CD4-positive, alpha-beta T cell treated with Interleukin-17A for 1 hour (primary cell): ENCODE measurements at regions not wholly inside any gene's neighbourhood (a gene's known extent, or its start where the extent isn't known, plus 50 kb on each side); places are given as distances from the start of the nearest gene placed in this dataset.

ENCODE experiments used
- DNase-seq: peaks from one replicate; pipeline ENCODE4 v3.0.0-alpha.2; 2020

- no peak for DNase-seq
Measured at GRCh38 chr5:7955476-7955875, 86.5 kb downstream of the MTRR start.

DNA sequence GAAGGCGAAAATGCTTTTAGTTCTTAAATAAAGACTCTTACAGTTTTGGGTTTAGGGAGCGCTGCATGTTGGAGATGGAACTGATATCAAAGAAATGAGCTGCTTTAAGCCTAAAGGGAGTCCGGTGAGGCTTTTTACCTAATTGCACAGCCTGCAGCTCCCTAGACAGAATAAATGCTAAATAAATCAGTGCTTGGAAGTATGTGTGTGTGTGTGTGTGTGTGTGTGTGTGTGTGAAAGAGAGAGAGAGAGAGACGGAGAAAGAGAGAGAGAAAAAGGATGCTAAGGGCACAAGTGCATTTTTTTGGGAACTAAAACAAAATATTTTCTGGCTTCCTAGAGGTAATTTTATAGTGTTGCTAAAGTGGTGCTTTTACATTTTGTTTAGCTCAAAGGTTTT, 88.4 kb downstream of the MTRR start:
- no peak for DNase-seq

- DNase-seq = no peak
Measured at GRCh38 chr5:7960142-7960541, 91.2 kb downstream of the MTRR start.

DNA sequence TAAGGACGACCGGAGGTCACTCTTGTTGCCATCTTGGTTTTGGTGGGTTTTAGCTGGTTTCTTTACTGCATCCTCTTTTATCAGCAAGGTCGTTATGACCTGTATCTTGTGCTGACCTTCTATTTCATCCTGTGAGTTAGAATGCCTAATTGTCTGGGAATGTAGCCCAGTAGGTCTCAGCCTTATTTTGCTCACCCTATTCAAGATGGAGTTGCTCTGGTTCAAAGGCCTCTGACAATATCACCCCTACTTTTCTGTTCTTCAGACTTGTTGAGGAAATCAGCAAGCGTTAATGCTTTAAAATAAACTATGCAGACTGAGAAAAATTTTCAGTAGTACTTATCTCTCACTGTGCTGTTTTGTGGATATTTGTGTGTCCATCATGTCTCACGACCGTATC, 92.6 kb downstream of the MTRR start:
- DNase-seq = no peak

GRCh38 chr5:7970816-7971215, 101.9 kb downstream of the MTRR start:
- DNase-seq = no peak

DNA sequence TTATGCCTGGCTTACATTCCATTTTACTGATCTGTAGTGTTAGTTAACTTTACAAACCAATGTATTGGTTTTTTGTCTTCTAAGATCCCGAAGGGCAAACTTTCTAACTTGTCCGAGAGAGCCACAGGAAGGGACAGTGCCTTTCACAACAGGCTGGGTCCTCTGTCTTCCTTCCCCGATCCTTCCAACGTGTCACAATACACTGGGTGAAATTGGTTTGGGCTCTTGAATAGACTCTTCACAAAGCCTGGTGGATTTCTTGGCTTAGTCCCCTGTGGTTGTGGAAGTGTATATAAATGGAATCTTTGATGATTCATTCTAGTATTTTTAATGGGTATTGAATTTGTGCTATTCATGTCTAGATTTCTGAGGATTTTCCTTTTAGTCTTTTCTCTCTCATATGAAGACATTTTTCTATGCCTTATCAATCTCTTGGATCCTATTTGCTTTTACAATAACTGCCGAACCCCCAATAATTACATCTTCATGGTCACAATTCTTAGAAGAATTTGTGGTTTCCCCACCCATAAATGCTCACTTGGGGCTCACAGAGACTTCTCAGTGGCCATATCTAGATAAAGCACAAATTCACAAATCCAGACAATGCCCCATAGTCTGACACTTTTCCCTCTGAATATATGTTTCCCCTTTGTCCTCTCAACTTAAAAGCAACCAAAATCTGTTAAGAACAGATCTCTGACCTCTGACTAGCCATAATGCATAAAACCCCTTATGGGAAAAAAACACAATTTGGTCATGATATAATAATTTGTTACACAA, 107.7 kb downstream of the MTRR start:
- DNase-seq = no peak

- no peak for DNase-seq
Measured at GRCh38 chr5:7978114-7978513, 109.2 kb downstream of the MTRR start.

- DNase-seq = no peak
Measured at GRCh38 chr5:7978991-7979390, 110.0 kb downstream of the MTRR start.

GRCh38 chr5:7980881-7981280, 111.9 kb downstream of the MTRR start:
- no peak for DNase-seq

GRCh38 chr5:7983433-7983832, 114.5 kb downstream of the MTRR start:
- no peak for DNase-seq

- DNase-seq = no peak
Measured at GRCh38 chr5:7991125-7991821, 122.3 kb downstream of the MTRR start.

DNA sequence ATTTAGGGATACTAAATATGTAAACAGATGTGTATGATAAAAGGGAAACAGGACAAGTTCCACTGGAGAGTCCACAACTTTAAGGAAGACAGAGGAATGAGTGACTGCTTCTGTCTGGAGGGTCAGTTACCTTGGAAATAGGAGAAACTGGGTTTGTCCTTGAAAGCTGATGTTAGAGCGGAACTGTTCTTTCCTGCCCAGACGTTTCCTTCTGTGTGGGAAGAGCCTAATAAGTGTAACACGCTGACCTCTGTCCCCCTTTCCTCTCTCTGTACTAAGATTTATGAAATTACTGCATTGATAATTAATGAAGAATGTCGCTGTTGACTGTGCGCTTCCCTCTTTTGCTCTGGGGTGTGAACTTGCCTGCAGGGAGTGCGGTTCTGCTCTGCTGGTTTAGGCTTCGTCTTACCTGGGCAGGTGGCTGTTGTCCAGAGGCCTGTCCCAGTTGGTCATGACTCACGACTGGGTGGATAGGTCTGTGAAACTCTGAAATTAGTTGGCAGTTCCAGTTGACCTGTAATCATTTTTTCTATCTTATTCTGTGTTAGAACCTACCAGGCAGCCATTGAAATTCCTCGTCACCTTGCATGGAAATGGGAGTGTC, 126.8 kb downstream of the MTRR start:
- no peak for DNase-seq

DNA sequence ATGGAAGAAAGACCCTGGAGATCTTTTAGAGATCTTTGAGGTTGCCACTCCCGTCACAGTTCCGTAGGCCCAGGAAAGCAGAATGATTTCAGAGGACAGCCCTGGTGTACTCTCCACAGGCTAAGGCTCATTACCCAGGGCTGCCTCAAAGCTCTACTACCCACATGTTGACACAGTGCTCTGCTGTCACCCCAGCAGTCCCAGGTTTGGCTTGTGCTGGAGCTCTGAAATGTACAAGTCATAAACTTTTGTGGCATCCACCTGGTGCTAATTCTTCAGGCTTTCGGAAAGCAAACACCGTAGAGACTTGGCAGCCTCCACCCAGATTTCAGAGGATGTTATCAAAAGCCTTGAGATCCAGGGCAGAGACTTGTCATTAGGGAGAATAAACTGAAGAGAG, 136.5 kb downstream of the MTRR start:
- DNase-seq = no peak

DNA sequence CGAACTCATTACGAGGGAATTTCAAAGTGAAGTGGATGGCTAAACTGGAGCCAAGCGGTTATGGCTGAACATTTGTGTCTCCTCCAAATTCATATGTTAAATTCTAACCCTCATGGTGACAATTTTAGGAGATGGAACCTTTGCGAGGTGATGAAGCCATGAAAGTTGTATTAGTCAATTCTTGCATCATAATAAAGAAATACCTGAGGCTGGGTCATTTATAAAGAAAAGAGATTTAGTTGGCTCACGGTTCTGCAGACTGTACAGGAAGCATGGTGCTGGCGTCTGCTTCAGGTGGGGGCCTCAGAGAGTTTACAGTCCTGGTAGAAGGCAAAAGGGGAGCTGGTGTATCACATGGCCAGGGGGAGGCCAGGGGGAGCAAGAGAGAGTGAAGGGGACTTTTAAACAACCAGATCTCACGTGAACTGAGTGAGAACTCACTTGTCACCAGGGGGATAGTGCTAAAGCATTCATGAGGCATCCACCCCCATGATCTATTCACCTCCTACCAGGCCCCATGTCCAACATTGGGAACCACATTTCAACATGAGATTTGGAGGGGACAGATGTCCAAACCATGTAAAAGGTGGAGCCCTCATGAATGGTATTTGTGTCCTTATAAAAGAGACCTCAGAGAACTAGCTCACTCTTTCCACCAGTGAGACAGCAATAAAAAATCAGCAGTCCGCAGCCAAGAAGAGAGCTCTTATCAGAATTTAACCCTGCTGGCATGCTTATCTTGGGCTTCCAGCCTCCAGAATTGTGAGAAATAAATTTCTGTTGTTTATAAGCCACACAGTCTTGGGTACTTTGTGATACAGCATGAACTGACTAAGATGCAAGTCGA, 143.4 kb downstream of the MTRR start:
- DNase-seq = no peak

DNA sequence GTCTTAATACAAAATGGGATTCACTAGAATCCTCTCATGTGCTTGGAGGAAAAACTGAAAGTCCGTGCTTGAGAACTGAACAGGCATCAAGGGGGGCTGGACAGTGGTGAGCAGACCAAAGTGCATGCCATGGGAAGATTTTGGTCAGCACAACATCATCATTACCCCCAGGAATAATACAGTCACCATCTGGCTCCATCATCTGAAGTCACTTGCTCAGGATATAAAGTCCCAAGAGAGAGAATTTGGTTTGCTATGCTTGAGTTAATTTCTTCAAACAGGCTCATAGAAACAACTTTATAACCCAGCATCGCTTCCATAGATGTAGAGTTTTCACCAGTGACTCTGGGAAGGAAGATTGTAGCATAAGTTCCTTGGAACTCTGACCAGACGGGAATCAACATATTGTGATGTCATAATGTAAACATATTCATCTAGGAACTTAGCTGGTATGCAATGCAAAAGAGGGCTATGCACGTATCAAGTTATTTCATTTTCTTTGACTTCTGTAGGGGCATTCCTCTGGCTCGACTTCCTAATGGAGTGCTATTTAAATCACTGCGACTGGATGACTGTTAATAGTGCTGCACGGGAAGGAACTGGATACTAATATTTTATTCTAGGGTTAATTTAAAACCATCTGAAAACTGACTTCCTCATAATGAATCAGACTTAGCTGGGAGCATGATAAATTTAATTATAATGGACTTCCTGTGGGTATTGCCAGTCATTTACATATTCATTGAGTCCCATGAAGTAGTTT, 145.2 kb downstream of the MTRR start:
- DNase-seq = no peak

- no peak for DNase-seq
Measured at GRCh38 chr5:8019719-8020218, 150.8 kb downstream of the MTRR start.

- DNase-seq = no peak
Measured at GRCh38 chr5:8020861-8021514, 152.0 kb downstream of the MTRR start.

DNA sequence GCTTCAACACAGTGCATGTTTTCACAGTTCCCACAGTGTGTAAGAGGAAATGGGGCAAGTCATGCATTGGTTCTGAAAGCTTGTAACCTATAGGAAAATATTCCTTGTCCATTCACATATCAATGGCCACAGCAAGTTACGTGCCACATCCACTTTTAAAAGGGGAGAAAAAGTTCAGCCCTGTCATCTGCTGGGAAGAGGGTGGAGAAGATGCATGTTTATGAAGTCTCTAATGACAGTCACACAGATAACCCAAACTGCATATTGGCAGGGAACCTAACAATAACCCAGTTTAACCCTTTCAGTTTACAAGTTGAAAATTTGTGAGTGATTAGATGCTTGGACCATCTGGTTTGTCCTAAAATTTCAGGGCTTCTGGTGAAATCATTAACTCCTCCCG, 159.3 kb downstream of the MTRR start:
- DNase-seq = no peak

GRCh38 chr5:8033261-8033660, 164.3 kb downstream of the MTRR start:
- DNase-seq = no peak

DNA sequence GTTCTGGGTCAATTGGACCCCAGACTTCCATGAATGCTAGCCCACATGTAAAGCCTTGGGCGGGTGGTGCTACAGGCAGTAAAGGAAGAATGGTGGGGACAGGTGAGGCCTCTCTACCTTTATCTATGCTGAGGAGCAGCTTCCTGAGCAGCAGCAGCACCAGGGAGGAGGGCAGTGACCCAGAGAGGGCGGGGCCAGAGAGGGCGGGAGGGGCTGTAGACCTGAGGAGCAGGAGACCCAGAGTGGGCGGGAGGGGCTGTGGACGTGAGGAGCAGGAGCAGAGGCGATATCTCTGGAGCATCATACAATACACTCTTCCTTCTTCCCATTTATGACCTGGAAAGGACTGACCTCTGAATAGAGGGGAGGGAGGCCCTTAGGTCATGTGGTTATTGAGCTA, 165.9 kb downstream of the MTRR start:
- no peak for DNase-seq

DNA sequence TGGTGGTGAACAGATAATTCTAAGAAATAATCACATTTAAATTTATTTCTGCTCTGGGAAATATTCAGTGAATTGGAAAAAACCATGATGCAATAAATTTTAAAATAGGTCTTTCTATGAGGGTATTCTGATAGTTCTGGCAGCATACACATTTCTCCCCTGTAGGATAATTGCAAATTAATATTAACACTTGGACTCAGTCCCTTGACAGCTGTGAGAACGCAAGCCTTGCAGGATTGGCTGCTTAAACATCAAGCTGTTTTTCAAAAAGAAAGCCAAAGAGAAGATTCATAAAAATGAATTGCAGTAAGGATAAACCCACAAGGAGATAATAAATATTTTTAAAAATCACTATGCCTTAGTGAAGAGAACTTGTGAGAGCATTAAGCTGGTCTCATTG, 180.0 kb downstream of the MTRR start:
- no peak for DNase-seq
